GM13977 (cell line): ENCODE measurements at regions not wholly inside any gene's neighbourhood (a gene's known extent, or its start where the extent isn't known, plus 50 kb on each side); places are given as distances from the start of the nearest gene placed in this dataset.
A peak's percentile ranks its signal among the peaks of the same experiment; 100 is the strongest.

Source experiments
- DNase-seq: peaks from one replicate; pipeline ENCODE4 v3.0.0; 2012; ENCODE audit warnings: low spot score
- CTCF ChIP-seq: IDR thresholded peaks from 2 replicates; pipeline ENCODE4 v1.5.1; 2012; ENCODE audit warnings: mild to moderate bottlenecking, control low read depth; ENCODE audit not compliant: insufficient read depth; ENCODE audit errors: extremely low read depth, missing control alignments
- in situ Hi-C: fragments of 300-500 bp; cut with MboI; formaldehyde crosslinking; loops from one replicate; pipeline ENCODE4 v1.12.0; 2022; ENCODE audit warnings: low sequenced_read_pairs, low pct_unique_long_range_greater_than_20kb, mixed read lengths, inconsistent platforms; ENCODE audit not compliant: unreplicated experiment

GRCh38 chr13:47036294-47037008 lies 139.6 kb upstream of the HTR2A start:
- peak; percentile 36 for DNase-seq
- in situ Hi-C loops = no loop called here
- TF ChIP-seq CTCF = no peak

- TF ChIP-seq CTCF = no peak
- in situ Hi-C loops = no loop called here
- no peak for DNase-seq
Observed at GRCh38 chr13:47033216-47033615, 136.4 kb upstream of the HTR2A start.

- DNase-seq = no peak
- in situ Hi-C loops = no loop called here
- no peak for TF ChIP-seq CTCF
Observed at GRCh38 chr13:47027780-47028437, 131.1 kb upstream of the HTR2A start.

- no peak for DNase-seq
- no peak for TF ChIP-seq CTCF
- in situ Hi-C loops = no loop called here
Observed at GRCh38 chr13:47025791-47026447, 129.1 kb upstream of the HTR2A start.

GRCh38 chr13:47019977-47020376 lies 123.1 kb upstream of the HTR2A start:
- no peak for TF ChIP-seq CTCF
- in situ Hi-C loops = no loop called here
- no peak for DNase-seq

GRCh38 chr13:47017476-47017875 lies 120.6 kb upstream of the HTR2A start:
- no peak for DNase-seq
- TF ChIP-seq CTCF = no peak
- in situ Hi-C loops = no loop called here
